MM.1S (cell line): ENCODE measurements at regions not wholly inside any gene's neighbourhood (a gene's known extent, or its start where the extent isn't known, plus 50 kb on each side); places are given as distances from the start of the nearest gene placed in this dataset.

Experiments used
- CTCF ChIP-seq: fragments of 300-600 bp; sonication (generic); IDR thresholded peaks from 2 replicates; pipeline ENCODE4 v1.5.1; 2016; ENCODE audit warnings: antibody characterized with exemption, low read length, mixed read lengths
- EZH2phosphoT487 ChIP-seq: fragments of 300-600 bp; sonication (generic); IDR thresholded peaks from 2 replicates; pipeline ENCODE4 v1.6.1; 2018; ENCODE audit warnings: antibody characterized with exemption, low read length

- TF ChIP-seq CTCF (no peak), EZH2phosphoT487 (no peak)
Observed at GRCh38 chr13:70353096-70353495, 244.8 kb upstream of the KLHL1 start.
